Activated B cell treated with CpG ODN at 0.5 μM for 24 hours (primary cell): ENCODE measurements at regions not wholly inside any gene's neighbourhood (a gene's known extent, or its start where the extent isn't known, plus 50 kb on each side); places are given as distances from the start of the nearest gene placed in this dataset.

Experiments
- ATAC-seq: fragments of 200-7000 bp; cut with Tn5 transposase; one replicate; pipeline ENCODE4 v1.10.0; 2021; ENCODE audit warnings: low read depth, mild to moderate bottlenecking, moderate library complexity
- CTCF ChIA-PET: fragments of 350-600 bp; sonication (Branson Sonifier 250); formaldehyde crosslinking; loops from one replicate; lab custom pipeline; 2021; ENCODE audit warnings: antibody characterized with exemption; lab: Charles Lee
- POLR2A ChIA-PET: fragments of 350-600 bp; sonication (Branson Sonifier 250); formaldehyde crosslinking; loops from one replicate; lab custom pipeline; 2021; ENCODE audit warnings: antibody characterized with exemption; lab: Charles Lee
- DNase-seq: peaks from one replicate; pipeline ENCODE4 v3.0.0; 2022
- H3K27ac Mint-ChIP-seq: one replicate; pipeline ENCODE4 v1.8.0; 2020; ENCODE audit warnings: mixed read lengths
- H3K27me3 Mint-ChIP-seq: one replicate; pipeline ENCODE4 v1.8.0; 2021; ENCODE audit warnings: mixed read lengths
- H3K36me3 Mint-ChIP-seq: one replicate; pipeline ENCODE4 v1.8.0; 2021; ENCODE audit warnings: low read depth, mixed read lengths
- H3K4me1 Mint-ChIP-seq: one replicate; pipeline ENCODE4 v1.8.0; 2021; ENCODE audit warnings: mixed read lengths
- H3K4me3 Mint-ChIP-seq: one replicate; pipeline ENCODE4 v1.8.0; 2020; ENCODE audit warnings: mild to moderate bottlenecking, mixed read lengths
- H3K9me3 Mint-ChIP-seq: one replicate; pipeline ENCODE4 v1.8.0; 2020; ENCODE audit warnings: mixed read lengths
- CTCF ChIP-seq: fragments of 200-600 bp; IDR thresholded peaks from one replicate; pipeline ENCODE4 v1.8.0; 2022; ENCODE audit warnings: antibody characterized with exemption, mild to moderate bottlenecking
- intact Hi-C: fragments of 100-400 bp; cut with micrococcal nuclease; formaldehyde crosslinking; loops from one replicate; pipeline ENCODE4 v1.15.1; 2024

GRCh38 chr10:105352827-105353226, 711.7 kb downstream of the SORCS3 start:
- no peak overlapping the region for H3K4me3 Mint-ChIP-seq
- TF ChIP-seq CTCF: no peak
- DNase-seq (no peak), ATAC-seq (no peak)
- H3K9me3 Mint-ChIP-seq: peaks cover under 1% of the 10 kb centered on the region
- no peaks in the 10 kb centered on the region for H3K36me3 Mint-ChIP-seq
- H3K27me3 Mint-ChIP-seq: no peaks in the 10 kb centered on the region
- POLR2A ChIA-PET: no interaction called here
- CTCF ChIA-PET: no interaction called here
- H3K27ac Mint-ChIP-seq: no peak overlapping the region
- intact Hi-C loops: no loop called here
- H3K4me1 Mint-ChIP-seq: no peaks in the 10 kb centered on the region

GRCh38 chr10:105352281-105352680, 711.2 kb downstream of the SORCS3 start:
- TF ChIP-seq CTCF: no peak
- POLR2A ChIA-PET: no interaction called here
- CTCF ChIA-PET: no interaction called here
- Mint-ChIP-seq H3K4me1 (no peaks in the 10 kb centered on the region), H3K36me3 (no peaks in the 10 kb centered on the region), H3K27ac (no peak overlapping the region), H3K9me3 (no peaks in the 10 kb centered on the region), H3K4me3 (no peak overlapping the region), H3K27me3 (no peaks in the 10 kb centered on the region)
- no peak for DNase-seq
- intact Hi-C loops: no loop called here
- no peak for ATAC-seq

- no peak for TF ChIP-seq CTCF
- no peaks in the 10 kb centered on the region for H3K36me3 Mint-ChIP-seq
- intact Hi-C loops: no loop called here
- ATAC-seq (no peak), DNase-seq (no peak)
- ChIA-PET POLR2A (no interaction called here), CTCF (no interaction called here)
- no peaks in the 10 kb centered on the region for H3K27me3 Mint-ChIP-seq
- no peak overlapping the region for H3K4me3 Mint-ChIP-seq
- no peaks in the 10 kb centered on the region for H3K9me3 Mint-ChIP-seq
- H3K27ac Mint-ChIP-seq: no peak overlapping the region
- H3K4me1 Mint-ChIP-seq: no peaks in the 10 kb centered on the region
These were observed 710.1 kb downstream of the SORCS3 start for GRCh38 chr10:105351187-105351586.

- CTCF ChIA-PET: no interaction called here
- H3K4me3 Mint-ChIP-seq: no peak overlapping the region
These were observed 706.4 kb downstream of the SORCS3 start for GRCh38 chr10:105347487-105347886.

GRCh38 chr10:105342606-105343005, 701.5 kb downstream of the SORCS3 start:
- ChIA-PET CTCF (no interaction called here), POLR2A (no interaction called here)
- no peaks in the 10 kb centered on the region for H3K4me1 Mint-ChIP-seq
- intact Hi-C loops: no loop called here
- no peak for ATAC-seq
- no peak overlapping the region for H3K27ac Mint-ChIP-seq
- no peak overlapping the region for H3K4me3 Mint-ChIP-seq
- H3K36me3 Mint-ChIP-seq: no peaks in the 10 kb centered on the region
- no peak for TF ChIP-seq CTCF
- DNase-seq: no peak
- H3K27me3 Mint-ChIP-seq: no peaks in the 10 kb centered on the region
- H3K9me3 Mint-ChIP-seq: no peaks in the 10 kb centered on the region

More at GRCh38 chr10:105347487-105347886, 706.4 kb downstream of the SORCS3 start:
- intact Hi-C loops: no loop called here
- no peak for TF ChIP-seq CTCF
- POLR2A ChIA-PET: no interaction called here
- DNase-seq: no peak
- ATAC-seq: no peak
- Mint-ChIP-seq H3K36me3 (no peaks in the 10 kb centered on the region), H3K27ac (no peak overlapping the region), H3K4me1 (no peaks in the 10 kb centered on the region), H3K9me3 (no peaks in the 10 kb centered on the region), H3K27me3 (no peaks in the 10 kb centered on the region)
